Neuronal stem cell (in vitro differentiated cells): ENCODE measurements at regions not wholly inside any gene's neighbourhood (a gene's known extent, or its start where the extent isn't known, plus 50 kb on each side); places are given as distances from the start of the nearest gene placed in this dataset.

ENCODE experiments used
- DNase-seq: peaks from one replicate; pipeline ENCODE4 v3.0.0-alpha.2; 2013; ENCODE audit warnings: low spot score
- H2AFZ ChIP-seq: one replicate; pipeline ENCODE4 v1.6.1; 2013; ENCODE audit warnings: mild to moderate bottlenecking, low read length, inconsistent platforms
- H2AK5ac ChIP-seq: 2 replicates; pipeline ENCODE4 v1.6.1; 2013; ENCODE audit warnings: low read depth, mild to moderate bottlenecking, inconsistent platforms, low read length, moderate library complexity, mixed read lengths
- H2BK120ac ChIP-seq: 2 replicates; pipeline ENCODE4 v1.6.1; 2013; ENCODE audit warnings: low read depth, mild to moderate bottlenecking, inconsistent platforms, low read length, moderate library complexity, mixed read lengths
- H2BK12ac ChIP-seq: one replicate; pipeline ENCODE4 v1.6.1; 2013; ENCODE audit warnings: low read length, inconsistent platforms
- H2BK15ac ChIP-seq: 2 replicates; pipeline ENCODE4 v1.6.1; 2013; ENCODE audit warnings: mild to moderate bottlenecking, low read length, inconsistent platforms, mixed read lengths
- H2BK5ac ChIP-seq: one replicate; pipeline ENCODE4 v1.6.1; 2013; ENCODE audit warnings: inconsistent platforms, mild to moderate bottlenecking, low read length, moderate library complexity
- H3K14ac ChIP-seq: one replicate; pipeline ENCODE4 v1.6.1; 2013; ENCODE audit warnings: low read length, inconsistent platforms
- H3K18ac ChIP-seq: 2 replicates; pipeline ENCODE4 v1.6.1; 2013; ENCODE audit warnings: low read length, inconsistent platforms
- H3K23ac ChIP-seq: 2 replicates; pipeline ENCODE4 v1.6.1; 2013; ENCODE audit warnings: low read depth, mild to moderate bottlenecking, mixed read lengths, low read length, inconsistent platforms; ENCODE audit not compliant: poor library complexity
- H3K27ac ChIP-seq: replicated peaks from 3 replicates; pipeline ENCODE4 v1.5.1; 2013; ENCODE audit warnings: low read length, inconsistent platforms
- H3K27me3 ChIP-seq, 3 experiments: 2 replicates each; pipeline ENCODE4 v1.6.1; 2013; ENCODE audit warnings: low read length in 3 of 3, mild to moderate bottlenecking in 2 of 3, inconsistent platforms in 1 of 3, low read depth in 1 of 3, mixed read lengths in 1 of 3, moderate library complexity in 1 of 3; ENCODE audit not compliant: control insufficient read depth in 3 of 3, insufficient read depth in 3 of 3
- H3K36me3 ChIP-seq, 2 donors: replicated peaks in 1 of 2; 2 replicates each; pipeline ENCODE4 v1.6.1; 2013; ENCODE audit warnings: low read length in 2 of 2; ENCODE audit not compliant: control insufficient read depth in 2 of 2, insufficient read depth in 2 of 2
- H3K4ac ChIP-seq: 2 replicates; pipeline ENCODE4 v1.6.1; 2013; ENCODE audit warnings: inconsistent platforms, mild to moderate bottlenecking, low read length, moderate library complexity
- H3K4me1 ChIP-seq, 2 donors: 1 replicate in 1 of 2; 2 replicates in 1 of 2; pipeline ENCODE4 v1.6.1; 2013; ENCODE audit warnings: low read length in 2 of 2, low read depth in 1 of 2; ENCODE audit not compliant: control insufficient read depth in 2 of 2, insufficient read depth in 1 of 2
- H3K4me2 ChIP-seq: one replicate; pipeline ENCODE4 v1.6.1; 2013; ENCODE audit warnings: mild to moderate bottlenecking, low read length, inconsistent platforms; ENCODE audit not compliant: insufficient read depth, poor library complexity, severe bottlenecking
- H3K4me3 ChIP-seq, 2 donors: 2 replicates each; pipeline ENCODE4 v1.5.1; 2013; ENCODE audit warnings: low read length in 2 of 2, mild to moderate bottlenecking in 2 of 2, inconsistent platforms in 1 of 2, moderate library complexity in 1 of 2
- H3K79me1 ChIP-seq: one replicate; pipeline ENCODE4 v1.6.1; 2013; ENCODE audit warnings: low read depth, mild to moderate bottlenecking, inconsistent platforms, low read length, moderate library complexity
- H3K9ac ChIP-seq: one replicate; pipeline ENCODE4 v1.6.1; 2013; ENCODE audit warnings: mild to moderate bottlenecking, low read depth, low read length, inconsistent platforms; ENCODE audit not compliant: poor library complexity
- H3K9me3 ChIP-seq, 2 donors: replicated peaks in 1 of 2; 2 replicates each; pipeline versions ENCODE3 to v1.6.1; 2013; ENCODE audit warnings: low read length in 2 of 2, mild to moderate bottlenecking in 2 of 2, inconsistent platforms in 1 of 2, low read depth in 1 of 2, mixed read lengths in 1 of 2, moderate library complexity in 1 of 2; ENCODE audit not compliant: control insufficient read depth in 2 of 2, insufficient read depth in 1 of 2
- H4K8ac ChIP-seq: one replicate; pipeline ENCODE4 v1.6.1; 2013; ENCODE audit warnings: low read depth, mild to moderate bottlenecking, inconsistent platforms, low read length, moderate library complexity
- H4K91ac ChIP-seq: one replicate; pipeline ENCODE4 v1.6.1; 2013; ENCODE audit warnings: low read length, low read depth, mild to moderate bottlenecking, inconsistent platforms; ENCODE audit not compliant: poor library complexity
- WGBS, 2 donors: extraction: QIAGEN DNeasy Blood & Tissue Kit; methylation state at CpG; one replicate each; pipeline ENCODE4 v1.1.7; 2013; ENCODE audit warnings: missing lambda C conversion rate in 2 of 2, mixed read lengths in 1 of 2; ENCODE audit not compliant: insufficient read length in 2 of 2, insufficient replicate concordance in 1 of 2; ENCODE audit errors: extremely low coverage in 2 of 2; 5-methylcytosine and 5-hydroxymethylcytosine counted together

GRCh38 chr4:27233531-27233930 is 372.9 kb downstream of the STIM2 start:
- Histone ChIP-seq H2BK120ac (no peak overlapping the region), H3K4me1 (no peaks in the 10 kb centered on the region), H3K27ac (no peak overlapping the region), H2BK12ac (no peak overlapping the region), H3K9ac (no peak overlapping the region), H3K27me3 (no peaks in the 10 kb centered on the region), H3K36me3 (no peaks in the 10 kb centered on the region), H4K8ac (no peak overlapping the region), H3K79me1 (no peaks in the 10 kb centered on the region), H4K91ac (no peak overlapping the region), H3K9me3 (no peaks in the 10 kb centered on the region), H3K18ac (no peak overlapping the region), H2AK5ac (no peak overlapping the region), H3K4me3 (no peak overlapping the region), H3K23ac (no peak overlapping the region), H3K14ac (no peak overlapping the region), H2AFZ (no peak overlapping the region), H2BK15ac (no peak overlapping the region), H3K4ac (no peak overlapping the region), H2BK5ac (no peak overlapping the region), H3K4me2 (no peak overlapping the region)
- no peak for DNase-seq
- no CpG with 5 or more reads among the region's 3 CpGs for WGBS, 2 donors

GRCh38 chr4:27234306-27234899 is 373.8 kb downstream of the STIM2 start:
- no peak overlapping the region for H3K9ac ChIP-seq
- no peak overlapping the region for H2BK5ac ChIP-seq
- no peak overlapping the region for H3K27ac ChIP-seq
- H3K4me1 ChIP-seq = no peaks in the 10 kb centered on the region
- H3K23ac ChIP-seq = no peak overlapping the region
- H3K14ac ChIP-seq = no peak overlapping the region
- no peak overlapping the region for H3K4me3 ChIP-seq
- H2BK120ac ChIP-seq = no peak overlapping the region
- no peak overlapping the region for H3K4ac ChIP-seq
- H2AFZ ChIP-seq = no peak overlapping the region
- H3K27me3 ChIP-seq = no peaks in the 10 kb centered on the region
- H3K9me3 ChIP-seq = no peaks in the 10 kb centered on the region
- no peak overlapping the region for H3K18ac ChIP-seq
- DNase-seq = no peak
- no CpG with 5 or more reads among the region's 6 CpGs for WGBS, 2 donors
- no peak overlapping the region for H3K4me2 ChIP-seq
- no peak overlapping the region for H4K91ac ChIP-seq
- H2BK12ac ChIP-seq = no peak overlapping the region
- H3K79me1 ChIP-seq = no peaks in the 10 kb centered on the region
- no peak overlapping the region for H2BK15ac ChIP-seq
- no peak overlapping the region for H2AK5ac ChIP-seq
- H4K8ac ChIP-seq = no peak overlapping the region
- H3K36me3 ChIP-seq = no peaks in the 10 kb centered on the region

- Histone ChIP-seq H4K91ac (no peak overlapping the region), H3K4me1 (no peaks in the 10 kb centered on the region), H3K4me2 (no peak overlapping the region), H3K27ac (no peak overlapping the region), H3K23ac (no peak overlapping the region), H3K18ac (no peak overlapping the region), H3K36me3 (no peaks in the 10 kb centered on the region), H2BK5ac (no peak overlapping the region), H2BK120ac (no peak overlapping the region), H3K9me3 (no peaks in the 10 kb centered on the region), H3K79me1 (no peaks in the 10 kb centered on the region), H4K8ac (no peak overlapping the region), H2AFZ (no peak overlapping the region), H3K27me3 (no peaks in the 10 kb centered on the region), H2BK15ac (no peak overlapping the region), H3K4me3 (no peak overlapping the region), H3K14ac (no peak overlapping the region), H2BK12ac (no peak overlapping the region), H3K9ac (no peak overlapping the region), H2AK5ac (no peak overlapping the region), H3K4ac (no peak overlapping the region)
- WGBS, 2 donors = no CpG with 5 or more reads among the region's 4 CpGs
- DNase-seq = no peak
Measured at GRCh38 chr4:27239641-27240040, 379.0 kb downstream of the STIM2 start.

- DNase-seq = no peak
- Histone ChIP-seq H3K4me3 (no peak overlapping the region), H3K14ac (no peak overlapping the region), H3K23ac (no peak overlapping the region), H4K8ac (no peak overlapping the region), H2AFZ (no peak overlapping the region), H3K79me1 (no peaks in the 10 kb centered on the region), H3K4ac (no peak overlapping the region), H3K4me1 (no peaks in the 10 kb centered on the region), H2BK120ac (no peak overlapping the region), H2BK12ac (no peak overlapping the region), H2BK15ac (no peak overlapping the region), H3K27ac (no peak overlapping the region), H3K18ac (no peak overlapping the region), H3K4me2 (no peak overlapping the region), H2BK5ac (no peak overlapping the region), H3K27me3 (no peaks in the 10 kb centered on the region), H4K91ac (no peak overlapping the region), H2AK5ac (no peak overlapping the region), H3K36me3 (no peaks in the 10 kb centered on the region), H3K9me3 (no peaks in the 10 kb centered on the region), H3K9ac (no peak overlapping the region)
Measured at GRCh38 chr4:27242217-27242616, 381.6 kb downstream of the STIM2 start.
